ENCODE measurements at regions not wholly inside any gene's neighbourhood (a gene's known extent, or its start where the extent isn't known, plus 50 kb on each side); places are given as distances from the start of the nearest gene placed in this dataset.

GRCh38 chr10:105358911-105359310 lies 717.8 kb downstream of the SORCS3 start:
- no peak for DNase-seq (ENCODE audit: low spot score)

- DNase-seq (ENCODE audit: low spot score) = no peak
Measured at GRCh38 chr10:105356626-105357025, 715.5 kb downstream of the SORCS3 start.

- DNase-seq (ENCODE audit: low spot score) = no peak
Measured at GRCh38 chr10:105354010-105354409, 712.9 kb downstream of the SORCS3 start.

GRCh38 chr10:105352827-105353226 lies 711.7 kb downstream of the SORCS3 start:
- DNase-seq (ENCODE audit: low spot score) = no peak

GRCh38 chr10:105352281-105352680 lies 711.2 kb downstream of the SORCS3 start:
- DNase-seq (ENCODE audit: low spot score) = no peak

- DNase-seq (ENCODE audit: low spot score) = no peak
Measured at GRCh38 chr10:105351187-105351586, 710.1 kb downstream of the SORCS3 start.

GRCh38 chr10:105347487-105347886 lies 706.4 kb downstream of the SORCS3 start:
- DNase-seq (ENCODE audit: low spot score) = no peak

GRCh38 chr10:105342606-105343005 lies 701.5 kb downstream of the SORCS3 start:
- DNase-seq (ENCODE audit: low spot score) = no peak

GRCh38 chr10:105339669-105340068 lies 698.6 kb downstream of the SORCS3 start:
- no peak for DNase-seq (ENCODE audit: low spot score)

- DNase-seq (ENCODE audit: low spot score) = no peak
Measured at GRCh38 chr10:105328503-105329133, 687.5 kb downstream of the SORCS3 start.
